ENCODE measurements at regions not wholly inside any gene's neighbourhood (a gene's known extent, or its start where the extent isn't known, plus 50 kb on each side); places are given as distances from the start of the nearest gene placed in this dataset.

- TF ChIP-seq RAD21 (IDR thresholded peaks at IDR 0.05 in 1 of 2, conservative IDR thresholded peaks at IDR 0.05 in 1 of 2; ENCODE audit: low read depth in 2 of 2, low read length in 2 of 2) (no peak), CTCF (IDR thresholded peaks at IDR 0.05; ENCODE audit: control extremely low read depth in 1 of 3, insufficient read depth in 1 of 3, low read depth in 1 of 3, low read length in 3 of 3) (no peak), TAF7 (optimal IDR thresholded peaks at IDR 0.05; ENCODE audit: borderline replicate concordance, low read depth, low read length) (no peak), POLR2A (IDR thresholded peaks at IDR 0.05; ENCODE audit: control extremely low read depth in 1 of 2, low read depth in 2 of 2, low read length in 2 of 2) (no peak), BRCA1 (IDR thresholded peaks at IDR 0.05; ENCODE audit: low read depth, low read length) (no peak)
These were observed 304.4 kb downstream of the DHX15 start for GRCh38 chr4:24279911-24280375.
